ENCODE measurements at regions not wholly inside any gene's neighbourhood (a gene's known extent, or its start where the extent isn't known, plus 50 kb on each side); places are given as distances from the start of the nearest gene placed in this dataset.
"Not testable (repeated sequence)": the region's sequence is repeated elsewhere in the genome, so short reads cannot be mapped to it uniquely, and the experiment has no call there.

DNA sequence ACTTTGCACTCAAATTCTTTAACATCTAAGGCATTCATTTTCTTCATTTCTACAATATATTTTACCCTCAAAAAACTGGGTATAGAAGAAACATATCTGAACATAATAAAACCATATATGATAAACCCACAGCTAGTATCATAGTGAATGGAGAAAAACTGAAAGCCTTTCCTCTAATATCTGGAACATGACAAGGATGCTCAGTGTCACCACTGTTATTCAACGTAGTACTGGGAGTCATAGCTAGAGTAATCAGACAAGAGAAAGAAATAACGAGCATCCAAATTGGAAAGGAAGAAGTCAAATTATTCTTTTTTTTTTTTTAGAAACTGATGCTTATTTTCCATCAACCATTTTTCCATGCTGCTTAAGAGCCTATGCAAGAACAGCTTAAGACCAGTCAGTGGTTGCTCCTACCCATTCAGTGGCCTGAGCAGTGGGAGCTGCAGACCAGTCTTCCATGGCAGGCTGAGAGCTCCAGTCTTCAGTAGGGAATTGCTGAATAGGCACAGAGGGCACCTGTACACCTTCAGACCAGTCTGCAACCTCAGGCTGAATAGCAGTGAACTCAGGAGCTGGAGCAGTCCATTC lies 58.0 kb upstream of the RAP1B start:
- not testable (repeated sequence) for H3K4me3 ChIP-seq (replicated peaks; ENCODE audit: insufficient read depth, low read length); H3K27ac ChIP-seq (replicated peaks); H3K27me3 ChIP-seq (ENCODE audit: insufficient read depth, poor library complexity, severe bottlenecking); DNase-seq (ENCODE audit: low read depth in 1 of 2, low spot score in 1 of 2)

GRCh38 chr12:68557011-68557730 lies 53.5 kb upstream of the RAP1B start:
- no peak overlapping the region for H3K4me3 ChIP-seq (replicated peaks; ENCODE audit: insufficient read depth, low read length)
- DNase-seq (ENCODE audit: low read depth in 1 of 2, low spot score in 1 of 2), result no peak
- no peaks in the 10 kb centered on the region for H3K27me3 ChIP-seq (ENCODE audit: insufficient read depth, poor library complexity, severe bottlenecking)
- no peak for TF ChIP-seq CTCF (IDR thresholded peaks at IDR 0.05; ENCODE audit: insufficient read depth, low read length)
- no peak overlapping the region for H3K27ac ChIP-seq (replicated peaks)

- no peak overlapping the region for H3K27ac ChIP-seq (replicated peaks)
- no peak for DNase-seq (ENCODE audit: low read depth in 1 of 2, low spot score in 1 of 2)
- peak; percentile 22; the same call in 1 of the 2 replicates for TF ChIP-seq SPI1 (IDR thresholded peaks at IDR 0.05; ENCODE audit: borderline replicate concordance, low read depth)
- no peak for TF ChIP-seq GABPA (IDR thresholded peaks at IDR 0.05; ENCODE audit: low read depth)
- H3K27me3 ChIP-seq (ENCODE audit: insufficient read depth, poor library complexity, severe bottlenecking), result no peaks in the 10 kb centered on the region
- H3K4me3 ChIP-seq (replicated peaks; ENCODE audit: insufficient read depth, low read length), result no peak overlapping the region
Measured at GRCh38 chr12:68559246-68559645, 51.5 kb upstream of the RAP1B start.

DNA sequence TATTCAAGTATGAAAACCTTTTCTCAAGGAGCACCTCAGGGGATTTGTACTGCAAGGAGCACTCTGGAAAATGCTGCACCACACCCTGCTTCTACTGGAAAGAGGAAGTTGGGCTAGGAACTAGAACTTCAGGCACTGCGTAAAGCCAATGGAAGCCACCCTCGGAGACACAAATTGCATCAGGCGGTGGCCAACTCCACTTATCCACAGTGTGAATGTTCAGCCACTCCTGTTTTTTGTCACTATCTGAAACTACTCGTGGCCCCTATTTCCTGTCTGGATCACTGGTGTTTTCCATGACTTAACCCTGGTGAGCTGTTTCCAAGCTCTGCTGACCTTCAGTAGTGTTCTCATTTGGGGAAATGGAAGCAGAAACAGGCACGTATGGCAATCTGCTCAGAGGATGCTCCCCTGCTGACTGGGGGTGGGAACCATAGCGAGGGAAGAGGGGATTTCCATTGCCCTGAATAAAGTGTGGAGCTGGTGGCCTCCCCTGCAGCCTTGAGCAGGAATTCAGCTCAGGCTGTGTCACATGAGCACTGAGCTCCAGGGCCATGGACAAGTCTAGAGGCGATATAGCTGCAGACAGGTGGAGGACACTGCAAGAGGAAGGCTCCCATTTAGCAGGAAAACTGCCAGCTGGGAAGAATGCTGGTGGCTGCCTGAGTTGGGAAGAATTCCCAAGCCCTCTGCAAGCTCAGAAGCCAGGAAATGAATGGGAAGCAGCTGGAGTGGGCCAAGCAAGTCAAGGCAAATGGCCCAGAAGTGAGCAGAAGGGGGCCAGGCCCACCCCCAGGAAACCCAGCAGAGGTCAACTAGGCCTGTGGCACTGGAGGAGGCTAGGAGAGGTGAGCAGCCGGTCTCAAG lies 50.5 kb upstream of the RAP1B start:
- DNase-seq (ENCODE audit: low read depth in 1 of 2, low spot score in 1 of 2), result peak; percentile 45 to 84
- no peak overlapping the region for H3K4me3 ChIP-seq (replicated peaks; ENCODE audit: insufficient read depth, low read length)
- peak; percentile 28; the same call in 1 of the 2 replicates for TF ChIP-seq POLR2AphosphoS5 (IDR thresholded peaks at IDR 0.05; ENCODE audit: low read depth)
- TF ChIP-seq CTCF (IDR thresholded peaks at IDR 0.05; ENCODE audit: insufficient read depth, low read length), result no peak
- TF ChIP-seq REST (IDR thresholded peaks at IDR 0.05; ENCODE audit: insufficient replicate concordance, low read depth), result no peak
- no peak for TF ChIP-seq GABPA (IDR thresholded peaks at IDR 0.05; ENCODE audit: low read depth)
- peak; percentile 83; the same call in 1 of the 2 replicates for TF ChIP-seq SPI1 (IDR thresholded peaks at IDR 0.05; ENCODE audit: borderline replicate concordance, low read depth)

DNA sequence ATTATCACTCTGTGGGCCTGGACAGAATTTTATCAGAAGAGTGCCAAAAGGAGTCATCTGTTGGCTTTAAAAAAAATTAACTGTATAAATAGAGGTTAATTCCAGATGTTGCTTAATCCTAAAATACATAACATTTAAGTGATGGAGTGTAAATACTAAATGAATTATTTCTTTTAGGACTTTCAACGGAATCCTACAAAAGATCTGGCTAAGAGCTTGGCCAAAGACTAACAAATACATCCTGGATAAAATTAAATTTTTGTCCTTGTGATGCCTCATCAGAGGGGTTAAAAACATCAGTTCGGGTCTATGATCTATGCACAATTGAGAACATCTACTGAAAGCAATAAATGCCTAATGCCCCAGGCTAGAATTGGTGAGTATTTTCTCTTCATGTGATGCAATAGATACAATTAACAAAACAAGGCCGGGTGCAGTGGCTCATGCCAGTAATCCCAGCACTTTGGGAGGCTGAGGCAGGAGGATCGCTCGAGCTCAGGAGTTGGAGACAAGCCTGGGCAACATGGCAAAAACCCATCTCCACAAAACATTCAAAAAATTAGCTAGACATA lies 49.8 kb upstream of the RAP1B start:
- DNase-seq (ENCODE audit: low read depth in 1 of 2, low spot score in 1 of 2), result no peak
- H3K27ac ChIP-seq (replicated peaks), result no peak overlapping the region
- H3K4me3 ChIP-seq (replicated peaks; ENCODE audit: insufficient read depth, low read length), result no peak overlapping the region
- H3K27me3 ChIP-seq (ENCODE audit: insufficient read depth, poor library complexity, severe bottlenecking), result no peaks in the 10 kb centered on the region
- TF ChIP-seq SPI1 (IDR thresholded peaks at IDR 0.05; ENCODE audit: borderline replicate concordance, low read depth), result no peak
- no peak for TF ChIP-seq GABPA (IDR thresholded peaks at IDR 0.05; ENCODE audit: low read depth)
- TF ChIP-seq REST (IDR thresholded peaks at IDR 0.05; ENCODE audit: insufficient replicate concordance, low read depth), result no peak
- no peak for TF ChIP-seq POLR2AphosphoS5 (IDR thresholded peaks at IDR 0.05; ENCODE audit: low read depth)
- TF ChIP-seq CTCF (IDR thresholded peaks at IDR 0.05; ENCODE audit: insufficient read depth, low read length), result no peak

More for the DNA sequence above, 50.5 kb upstream of the RAP1B start:
- H3K27me3 ChIP-seq (ENCODE audit: insufficient read depth, poor library complexity, severe bottlenecking), result no peaks in the 10 kb centered on the region
- peak overlapping the region; percentile 18; the same call in 1 of the 2 replicates for H3K27ac ChIP-seq (replicated peaks)
